Smooth muscle cell (in vitro differentiated cells): ENCODE measurements at regions not wholly inside any gene's neighbourhood (a gene's known extent, or its start where the extent isn't known, plus 50 kb on each side); places are given as distances from the start of the nearest gene placed in this dataset.

Experiments used
- DNase-seq: peaks from one replicate; lab custom pipeline; 2025; ENCODE audit not compliant: unreplicated experiment; lab: John Stamatoyannopoulos, UW
- H2AFZ ChIP-seq: fragments of 200-600 bp; sonication (generic); 2 replicates; pipeline ENCODE4 v1.6.0; 2016; ENCODE audit warnings: antibody characterized with exemption, low read depth, mild to moderate bottlenecking
- H3F3A ChIP-seq: fragments of 200-600 bp; sonication (generic); 2 replicates; pipeline ENCODE4 v1.6.0; 2017; ENCODE audit warnings: antibody characterized with exemption, low read depth
- H3K27ac ChIP-seq: fragments of 200-600 bp; sonication (generic); 2 replicates; pipeline ENCODE4 v1.5.1; 2016; ENCODE audit warnings: low read depth, mild to moderate bottlenecking
- H3K27me3 ChIP-seq: fragments of 200-600 bp; sonication (generic); 2 replicates; pipeline ENCODE4 v1.6.1; 2016; ENCODE audit warnings: low read depth, mild to moderate bottlenecking
- H3K36me3 ChIP-seq: fragments of 200-600 bp; sonication (generic); 2 replicates; pipeline ENCODE4 v1.5.1; 2016; ENCODE audit warnings: low read depth
- H3K4me1 ChIP-seq: fragments of 200-600 bp; sonication (generic); 2 replicates; pipeline ENCODE4 v1.5.1; 2016; ENCODE audit warnings: low read depth
- H3K4me2 ChIP-seq: fragments of 200-600 bp; sonication (generic); 2 replicates; pipeline ENCODE4 v1.6.0; 2016; ENCODE audit warnings: mild to moderate bottlenecking
- H3K4me3 ChIP-seq: fragments of 200-600 bp; sonication (generic); 2 replicates; pipeline ENCODE4 v1.5.1; 2016; ENCODE audit warnings: mild to moderate bottlenecking
- H3K79me2 ChIP-seq: fragments of 200-600 bp; sonication (generic); 2 replicates; pipeline ENCODE4 v1.6.0; 2016; ENCODE audit warnings: low read depth, mild to moderate bottlenecking
- H3K9ac ChIP-seq: fragments of 200-600 bp; sonication (generic); 2 replicates; pipeline ENCODE4 v1.6.0; 2016; ENCODE audit warnings: low read depth
- H3K9me3 ChIP-seq: fragments of 200-600 bp; sonication (generic); replicated peaks from 2 replicates; pipeline ENCODE4 v1.5.1; 2016; ENCODE audit warnings: low read depth
- H4K20me1 ChIP-seq: fragments of 200-600 bp; sonication (generic); 2 replicates; pipeline ENCODE4 v1.6.0; 2016; ENCODE audit warnings: low read depth
- CTCF ChIP-seq: fragments of 200-600 bp; sonication (generic); IDR thresholded peaks from 2 replicates; pipeline ENCODE4 v1.5.1; 2017; ENCODE audit warnings: borderline replicate concordance, mild to moderate bottlenecking, antibody characterized with exemption; ENCODE audit not compliant: insufficient read depth, poor library complexity, severe bottlenecking
- WGBS: methylation state at CpG from one replicate; pipeline ENCODE4 v1.1.7; 2016; ENCODE audit warnings: low lambda C conversion rate; 5-methylcytosine and 5-hydroxymethylcytosine counted together

- H3K4me1 ChIP-seq: no peaks in the 10 kb centered on the region
- H3K79me2 ChIP-seq: no peaks in the 10 kb centered on the region
- no peak overlapping the region for H3K4me3 ChIP-seq
- no peaks in the 10 kb centered on the region for H3K9me3 ChIP-seq
- H3K27me3 ChIP-seq: no peaks in the 10 kb centered on the region
- no peak for TF ChIP-seq CTCF
- H3K36me3 ChIP-seq: no peaks in the 10 kb centered on the region
- no peaks in the 10 kb centered on the region for H3F3A ChIP-seq
- no peak overlapping the region for H3K27ac ChIP-seq
- no peak overlapping the region for H3K4me2 ChIP-seq
- WGBS: 85% methylated on average over 1 of the region's 1 CpG
- DNase-seq: no peak
- H3K9ac ChIP-seq: no peak overlapping the region
- no peaks in the 10 kb centered on the region for H4K20me1 ChIP-seq
- no peak overlapping the region for H2AFZ ChIP-seq
These were observed 142.8 kb upstream of the B3GAT2 start for GRCh38 chr6:71099649-71100048.

DNA sequence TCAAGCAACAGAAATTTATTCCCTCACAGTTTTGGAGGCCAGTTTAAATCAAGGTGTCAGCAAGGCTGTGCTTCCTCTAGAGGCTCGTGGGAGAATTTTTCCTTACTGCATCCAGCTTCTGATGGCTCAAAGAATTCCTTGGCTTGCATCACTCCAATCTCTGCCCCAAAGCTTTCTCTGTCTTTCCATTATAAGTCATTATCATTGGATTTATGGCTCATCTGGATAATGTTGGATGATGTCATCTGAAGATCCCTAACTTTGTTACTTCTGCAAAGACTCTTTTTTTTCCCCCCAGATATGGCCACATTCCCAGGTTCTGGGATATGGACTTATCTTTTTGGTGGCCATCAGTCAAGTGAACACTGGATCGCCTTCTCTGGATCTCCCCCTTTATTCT, 146.3 kb upstream of the B3GAT2 start:
- Histone ChIP-seq H3K27me3 (no peaks in the 10 kb centered on the region), H3K9ac (no peak overlapping the region), H3K4me1 (peaks cover 7% of the 10 kb centered on the region), H4K20me1 (no peaks in the 10 kb centered on the region), H3K9me3 (no peaks in the 10 kb centered on the region), H3K4me2 (no peak overlapping the region), H3K36me3 (no peaks in the 10 kb centered on the region), H3K4me3 (no peak overlapping the region), H2AFZ (no peak overlapping the region), H3K27ac (no peak overlapping the region), H3F3A (peaks cover under 1% of the 10 kb centered on the region), H3K79me2 (no peaks in the 10 kb centered on the region)
- no peak for TF ChIP-seq CTCF
- no peak for DNase-seq
- 78% methylated on average over 2 of the region's 2 CpGs for WGBS

GRCh38 chr6:71103641-71104040, 146.8 kb upstream of the B3GAT2 start:
- H3K9me3 ChIP-seq: no peaks in the 10 kb centered on the region
- no peak overlapping the region for H3K4me2 ChIP-seq
- no peaks in the 10 kb centered on the region for H4K20me1 ChIP-seq
- H3K27me3 ChIP-seq: no peaks in the 10 kb centered on the region
- peaks cover 6% of the 10 kb centered on the region for H3F3A ChIP-seq
- H3K4me1 ChIP-seq: peaks cover 7% of the 10 kb centered on the region
- no peaks in the 10 kb centered on the region for H3K36me3 ChIP-seq
- no peak for DNase-seq
- H3K4me3 ChIP-seq: no peak overlapping the region
- 92% methylated on average over 1 of the region's 1 CpG for WGBS
- no peak overlapping the region for H3K27ac ChIP-seq
- no peak overlapping the region for H2AFZ ChIP-seq
- no peak overlapping the region for H3K9ac ChIP-seq
- H3K79me2 ChIP-seq: no peaks in the 10 kb centered on the region
- no peak for TF ChIP-seq CTCF

DNA sequence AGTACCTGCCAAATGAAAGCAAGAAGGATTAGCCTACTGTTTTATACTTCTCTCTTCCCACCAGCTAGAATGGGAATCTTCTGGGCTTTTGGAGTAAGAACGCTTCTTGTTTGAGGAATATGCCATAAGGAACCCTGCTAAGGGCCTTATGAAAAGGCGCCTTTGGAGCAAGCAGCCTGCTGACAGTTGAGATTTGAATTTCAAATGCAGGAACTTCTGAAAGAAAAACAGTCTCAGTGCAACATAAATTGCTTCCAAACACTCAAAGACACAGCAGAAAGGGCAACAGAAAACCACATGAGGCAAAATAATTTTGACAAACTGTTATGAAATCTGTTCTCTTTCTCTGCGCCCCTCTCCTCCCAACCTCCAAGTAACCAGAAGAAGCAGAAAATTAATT, 149.4 kb upstream of the B3GAT2 start:
- Histone ChIP-seq H3K9ac (no peak overlapping the region), H3K4me2 (no peak overlapping the region), H3K36me3 (no peaks in the 10 kb centered on the region), H3K79me2 (no peaks in the 10 kb centered on the region), H3K4me3 (no peak overlapping the region), H4K20me1 (no peaks in the 10 kb centered on the region), H3K9me3 (no peaks in the 10 kb centered on the region), H3F3A (peaks cover 7% of the 10 kb centered on the region), H2AFZ (peak overlapping the region; percentile 13), H3K27me3 (no peaks in the 10 kb centered on the region), H3K4me1 (peaks cover 7% of the 10 kb centered on the region), H3K27ac (no peak overlapping the region)
- WGBS: 82% methylated on average over 3 of the region's 3 CpGs
- DNase-seq: no peak
- TF ChIP-seq CTCF: no peak
